ENCODE measurements at regions not wholly inside any gene's neighbourhood (a gene's known extent, or its start where the extent isn't known, plus 50 kb on each side); places are given as distances from the start of the nearest gene placed in this dataset.

GRCh38 chr10:78915190-78915518, 153.6 kb upstream of the ZMIZ1 start:
- no peak for DNase-seq

- DNase-seq: no peak
These were observed 152.5 kb upstream of the ZMIZ1 start for GRCh38 chr10:78916227-78916626.

- no peak for DNase-seq
These were observed 149.4 kb upstream of the ZMIZ1 start for GRCh38 chr10:78919181-78919966.

- DNase-seq: no peak
These were observed 148.8 kb upstream of the ZMIZ1 start for GRCh38 chr10:78920011-78920410.

GRCh38 chr10:78921895-78922294, 146.9 kb upstream of the ZMIZ1 start:
- DNase-seq: no peak

- DNase-seq: no peak
These were observed 145.0 kb upstream of the ZMIZ1 start for GRCh38 chr10:78923647-78924318.

- DNase-seq: no peak
These were observed 144.3 kb upstream of the ZMIZ1 start for GRCh38 chr10:78924319-78925003.

- DNase-seq: no peak
These were observed 143.5 kb upstream of the ZMIZ1 start for GRCh38 chr10:78925275-78925674.

GRCh38 chr10:78925800-78926319, 142.9 kb upstream of the ZMIZ1 start:
- DNase-seq: no peak

GRCh38 chr10:78927257-78927995, 141.3 kb upstream of the ZMIZ1 start:
- DNase-seq: no peak

GRCh38 chr10:78928330-78928729, 140.4 kb upstream of the ZMIZ1 start:
- DNase-seq: no peak

- DNase-seq: no peak
These were observed 139.2 kb upstream of the ZMIZ1 start for GRCh38 chr10:78929541-78929940.

- DNase-seq: no peak
These were observed 137.3 kb upstream of the ZMIZ1 start for GRCh38 chr10:78931321-78932053.

GRCh38 chr10:78932054-78932386, 136.7 kb upstream of the ZMIZ1 start:
- DNase-seq: no peak

GRCh38 chr10:78932861-78933260, 135.9 kb upstream of the ZMIZ1 start:
- no peak for DNase-seq

- DNase-seq: no peak
These were observed 134.8 kb upstream of the ZMIZ1 start for GRCh38 chr10:78933828-78934531.

GRCh38 chr10:78934532-78934898, 134.3 kb upstream of the ZMIZ1 start:
- no peak for DNase-seq

- no peak for DNase-seq
These were observed 133.7 kb upstream of the ZMIZ1 start for GRCh38 chr10:78934994-78935602.

GRCh38 chr10:78935697-78936407, 132.9 kb upstream of the ZMIZ1 start:
- DNase-seq: no peak

GRCh38 chr10:78936412-78937342, 132.1 kb upstream of the ZMIZ1 start:
- no peak for DNase-seq

Measured in NCI-H524 treated with DMSO at 0.1 percent for 48 hours (cell line).